ENCODE measurements at regions not wholly inside any gene's neighbourhood (a gene's known extent, or its start where the extent isn't known, plus 50 kb on each side); places are given as distances from the start of the nearest gene placed in this dataset.
"Not testable (repeated sequence)": the region's sequence is repeated elsewhere in the genome, so short reads cannot be mapped to it uniquely, and the experiment has no call there.

DNA sequence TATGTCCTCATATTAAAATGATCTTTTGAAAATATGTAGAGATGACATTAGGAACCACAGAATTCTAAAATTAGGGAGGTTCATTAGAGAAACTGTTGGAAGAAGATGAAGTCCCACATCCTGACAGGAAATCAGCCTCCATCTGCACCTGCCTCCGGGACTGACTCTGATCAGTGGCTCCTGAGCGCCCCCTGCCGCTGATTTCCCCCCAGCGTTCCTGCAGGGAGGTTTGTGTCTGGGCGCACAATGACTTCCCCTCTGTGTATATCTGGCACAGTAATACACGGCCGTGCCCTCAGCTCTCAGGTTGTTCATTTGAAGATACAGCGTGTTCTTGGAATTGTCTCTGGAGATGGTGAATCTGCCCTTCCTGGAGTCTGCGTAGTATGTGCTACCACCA, 883.8 kb downstream of the TMEM121 start:
- WGBS, result 48% methylated on average over 9 of the region's 9 CpGs
- H3K27me3 ChIP-seq (ENCODE audit: control insufficient read depth in 4 of 4, insufficient read depth in 4 of 4, low read length in 3 of 4), result not testable (repeated sequence)

DNA sequence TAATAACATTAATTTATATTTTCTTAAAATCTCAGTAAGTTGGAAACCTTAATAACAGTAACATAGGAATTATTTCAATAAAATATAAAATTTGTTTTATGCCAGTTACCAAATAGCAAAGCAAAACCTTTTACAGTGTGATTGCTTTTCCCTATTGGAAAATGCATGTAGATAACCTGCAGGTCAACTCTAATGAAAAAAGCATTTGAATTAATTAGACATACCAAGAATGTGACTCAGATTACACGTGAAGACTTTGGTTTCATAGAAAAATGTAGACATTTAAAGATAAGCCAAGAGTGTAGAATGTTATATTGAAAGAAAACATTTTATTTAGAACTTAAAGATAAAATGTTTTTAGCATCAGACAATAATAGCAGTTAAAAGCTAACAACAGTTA, 888.1 kb downstream of the TMEM121 start:
- DNase-seq (ENCODE audit: low spot score), result no peak
- Histone ChIP-seq H3K27ac (ENCODE audit: low read depth in 1 of 2, low read length in 2 of 2) (no peak overlapping the region), H3K9me3 (ENCODE audit: control insufficient read depth in 4 of 4, low read length in 3 of 4) (no peaks in the 10 kb centered on the region), H3K27me3 (ENCODE audit: control insufficient read depth in 4 of 4, insufficient read depth in 4 of 4, low read length in 3 of 4) (peaks cover 0 to 4% (median 0%) of the 10 kb centered on the region in 4 donors), H3K9ac (ENCODE audit: low read depth in 1 of 2, low read length in 2 of 2) (no peak overlapping the region), H3K36me3 (ENCODE audit: control insufficient read depth in 4 of 4, insufficient read depth in 3 of 4, low read depth in 1 of 4, low read length in 3 of 4) (no peaks in the 10 kb centered on the region), H3K4me1 (ENCODE audit: control insufficient read depth in 4 of 4, insufficient read depth in 4 of 4, low read length in 3 of 4) (no peaks in the 10 kb centered on the region), H3K4me3 (ENCODE audit: low read depth in 1 of 3, low read length in 3 of 3) (no peak overlapping the region)
- TF ChIP-seq EGR1 (IDR thresholded peaks at IDR 0.05; ENCODE audit: low read depth in 2 of 2) (no peak), TAF1 (conservative IDR thresholded peaks at IDR 0.05) (no peak), FOXA1 (IDR thresholded peaks at IDR 0.05) (no peak), NR2F2 (IDR thresholded peaks at IDR 0.05) (no peak), FOXA2 (IDR thresholded peaks at IDR 0.05) (no peak), HNF4A (conservative IDR thresholded peaks at IDR 0.05) (no peak), YY1 (IDR thresholded peaks at IDR 0.05) (no peak), RAD21 (IDR thresholded peaks at IDR 0.05) (no peak), JUND (IDR thresholded peaks at IDR 0.05) (no peak), RXRA (IDR thresholded peaks at IDR 0.05) (no peak), HNF4G (IDR thresholded peaks at IDR 0.05) (no peak)
- TF ChIP-seq, protein P1, sequence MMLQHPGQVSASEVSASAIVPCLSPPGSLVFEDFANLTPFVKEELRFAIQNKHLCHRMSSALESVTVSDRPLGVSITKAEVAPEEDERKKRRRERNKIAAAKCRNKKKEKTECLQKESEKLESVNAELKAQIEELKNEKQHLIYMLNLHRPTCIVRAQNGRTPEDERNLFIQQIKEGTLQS (IDR thresholded peaks at IDR 0.05), result no peak
- TF ChIP-seq, protein P2, sequence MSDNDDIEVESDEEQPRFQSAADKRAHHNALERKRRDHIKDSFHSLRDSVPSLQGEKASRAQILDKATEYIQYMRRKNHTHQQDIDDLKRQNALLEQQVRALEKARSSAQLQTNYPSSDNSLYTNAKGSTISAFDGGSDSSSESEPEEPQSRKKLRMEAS (IDR thresholded peaks at IDR 0.05), result no peak
- TF ChIP-seq, protein P3, sequence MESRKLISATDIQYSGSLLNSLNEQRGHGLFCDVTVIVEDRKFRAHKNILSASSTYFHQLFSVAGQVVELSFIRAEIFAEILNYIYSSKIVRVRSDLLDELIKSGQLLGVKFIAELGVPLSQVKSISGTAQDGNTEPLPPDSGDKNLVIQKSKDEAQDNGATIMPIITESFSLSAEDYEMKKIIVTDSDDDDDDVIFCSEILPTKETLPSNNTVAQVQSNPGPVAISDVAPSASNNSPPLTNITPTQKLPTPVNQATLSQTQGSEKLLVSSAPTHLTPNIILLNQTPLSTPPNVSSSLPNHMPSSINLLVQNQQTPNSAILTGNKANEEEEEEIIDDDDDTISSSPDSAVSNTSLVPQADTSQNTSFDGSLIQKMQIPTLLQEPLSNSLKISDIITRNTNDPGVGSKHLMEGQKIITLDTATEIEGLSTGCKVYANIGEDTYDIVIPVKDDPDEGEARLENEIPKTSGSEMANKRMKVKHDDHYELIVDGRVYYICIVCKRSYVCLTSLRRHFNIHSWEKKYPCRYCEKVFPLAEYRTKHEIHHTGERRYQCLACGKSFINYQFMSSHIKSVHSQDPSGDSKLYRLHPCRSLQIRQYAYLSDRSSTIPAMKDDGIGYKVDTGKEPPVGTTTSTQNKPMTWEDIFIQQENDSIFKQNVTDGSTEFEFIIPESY (IDR thresholded peaks at IDR 0.05), result no peak
- WGBS, result 58% methylated on average over 1 of the region's 1 CpG

More for the DNA sequence above, 883.8 kb downstream of the TMEM121 start:
- H3K9ac ChIP-seq (ENCODE audit: low read depth in 1 of 2, low read length in 2 of 2); DNase-seq (ENCODE audit: low spot score); H3K4me3 ChIP-seq (ENCODE audit: low read depth in 1 of 3, low read length in 3 of 3); H3K36me3 ChIP-seq (ENCODE audit: control insufficient read depth in 4 of 4, insufficient read depth in 3 of 4, low read depth in 1 of 4, low read length in 3 of 4); H3K9me3 ChIP-seq (ENCODE audit: control insufficient read depth in 4 of 4, low read length in 3 of 4); H3K27ac ChIP-seq (ENCODE audit: low read depth in 1 of 2, low read length in 2 of 2); H3K4me1 ChIP-seq (ENCODE audit: control insufficient read depth in 4 of 4, insufficient read depth in 4 of 4, low read length in 3 of 4): not testable (repeated sequence)

DNA sequence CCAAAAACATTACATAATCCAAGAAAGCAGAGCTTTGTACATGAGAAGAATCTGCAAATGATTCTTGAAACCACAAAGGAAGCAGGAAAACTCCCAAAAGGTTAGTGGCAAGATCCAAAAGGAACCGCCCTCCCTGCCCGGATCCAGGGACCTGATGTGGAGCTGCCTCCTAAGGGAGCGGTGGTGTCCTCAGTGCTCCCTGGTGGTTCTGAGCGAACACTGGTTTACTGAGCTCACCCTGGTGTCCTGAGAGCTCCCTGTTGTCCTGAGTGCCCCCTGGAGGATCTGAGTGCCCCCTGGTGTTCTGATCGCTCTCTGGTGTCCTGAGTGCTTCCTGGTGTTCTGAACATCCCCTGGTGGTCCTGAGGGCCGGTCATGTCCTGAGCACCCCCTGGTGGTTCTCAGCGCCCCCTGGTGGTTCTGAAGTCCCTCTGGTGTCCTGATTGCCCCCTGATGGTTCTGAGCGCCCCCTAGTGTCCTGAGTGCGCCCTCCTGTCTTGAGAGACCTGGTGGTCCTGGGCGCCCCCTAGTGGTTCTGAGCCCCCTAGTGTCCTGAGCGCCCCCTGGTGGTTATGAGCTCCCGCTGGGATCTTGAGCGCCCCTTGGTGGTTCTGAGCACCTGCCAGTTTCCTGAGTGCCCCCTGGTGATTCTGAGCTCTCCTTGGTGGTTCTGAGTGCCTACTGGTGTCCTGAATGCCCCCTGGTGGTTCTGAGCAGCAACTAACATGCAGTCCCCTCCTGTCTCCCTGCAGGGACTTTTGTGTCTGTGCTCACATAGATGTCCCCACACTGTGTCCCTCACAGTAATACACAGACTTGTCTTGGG, 891.1 kb downstream of the TMEM121 start:
- DNase-seq (ENCODE audit: low spot score), result peak; percentile 75
- Histone ChIP-seq H3K9me3 (ENCODE audit: control insufficient read depth in 4 of 4, low read length in 3 of 4) (no peaks in the 10 kb centered on the region), H3K27ac (ENCODE audit: low read depth in 1 of 2, low read length in 2 of 2) (no peak overlapping the region), H3K4me1 (ENCODE audit: control insufficient read depth in 4 of 4, insufficient read depth in 4 of 4, low read length in 3 of 4) (no peaks in the 10 kb centered on the region), H3K4me3 (ENCODE audit: low read depth in 1 of 3, low read length in 3 of 3) (no peak overlapping the region), H3K27me3 (ENCODE audit: control insufficient read depth in 4 of 4, insufficient read depth in 4 of 4, low read length in 3 of 4) (no peaks in the 10 kb centered on the region), H3K9ac (ENCODE audit: low read depth in 1 of 2, low read length in 2 of 2) (no peak overlapping the region), H3K36me3 (ENCODE audit: control insufficient read depth in 4 of 4, insufficient read depth in 3 of 4, low read depth in 1 of 4, low read length in 3 of 4) (no peaks in the 10 kb centered on the region)
- TF ChIP-seq RAD21 (IDR thresholded peaks at IDR 0.05) (peak in 1 of 2 donors; percentile 37), FOXA2 (IDR thresholded peaks at IDR 0.05) (no peak), SP1 (IDR thresholded peaks at IDR 0.05) (no peak)
- TF ChIP-seq, protein P2 (IDR thresholded peaks at IDR 0.05), result no peak
- TF ChIP-seq, protein P4, sequence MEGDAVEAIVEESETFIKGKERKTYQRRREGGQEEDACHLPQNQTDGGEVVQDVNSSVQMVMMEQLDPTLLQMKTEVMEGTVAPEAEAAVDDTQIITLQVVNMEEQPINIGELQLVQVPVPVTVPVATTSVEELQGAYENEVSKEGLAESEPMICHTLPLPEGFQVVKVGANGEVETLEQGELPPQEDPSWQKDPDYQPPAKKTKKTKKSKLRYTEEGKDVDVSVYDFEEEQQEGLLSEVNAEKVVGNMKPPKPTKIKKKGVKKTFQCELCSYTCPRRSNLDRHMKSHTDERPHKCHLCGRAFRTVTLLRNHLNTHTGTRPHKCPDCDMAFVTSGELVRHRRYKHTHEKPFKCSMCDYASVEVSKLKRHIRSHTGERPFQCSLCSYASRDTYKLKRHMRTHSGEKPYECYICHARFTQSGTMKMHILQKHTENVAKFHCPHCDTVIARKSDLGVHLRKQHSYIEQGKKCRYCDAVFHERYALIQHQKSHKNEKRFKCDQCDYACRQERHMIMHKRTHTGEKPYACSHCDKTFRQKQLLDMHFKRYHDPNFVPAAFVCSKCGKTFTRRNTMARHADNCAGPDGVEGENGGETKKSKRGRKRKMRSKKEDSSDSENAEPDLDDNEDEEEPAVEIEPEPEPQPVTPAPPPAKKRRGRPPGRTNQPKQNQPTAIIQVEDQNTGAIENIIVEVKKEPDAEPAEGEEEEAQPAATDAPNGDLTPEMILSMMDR (IDR thresholded peaks at IDR 0.05; ENCODE audit: low read depth, low read length, missing input control), result peak; percentile 60
- 67% methylated on average over 13 of the region's 13 CpGs for WGBS
